Lower leg skin (tissue), 4 donors: ENCODE measurements at regions not wholly inside any gene's neighbourhood (a gene's known extent, or its start where the extent isn't known, plus 50 kb on each side); places are given as distances from the start of the nearest gene placed in this dataset.

Source experiments
- DNase-seq, 2 donors: peaks; one replicate each; pipeline ENCODE4 v3.0.0-alpha.2; 2019; ENCODE audit warnings: low spot score in 2 of 2
- H3K4me3 ChIP-seq: fragments of 200-600 bp; sonication (generic); 2 replicates; pipeline ENCODE4 v1.5.1; 2017; ENCODE audit warnings: mild to moderate bottlenecking, low read depth; ENCODE audit not compliant: poor library complexity, severe bottlenecking
- CTCF ChIP-seq, 3 donors: fragments of 450-650 bp; IDR thresholded peaks; one replicate each; pipeline ENCODE4 v1.5.1; 2016; ENCODE audit warnings: antibody characterized with exemption in 3 of 3, mild to moderate bottlenecking in 3 of 3, moderate library complexity in 2 of 3
- POLR2A ChIP-seq, 2 donors: fragments of 450-650 bp; IDR thresholded peaks; one replicate each; pipeline ENCODE4 v1.6.1; 2016 to 2017; ENCODE audit warnings: antibody characterized with exemption in 2 of 2, mild to moderate bottlenecking in 1 of 2, moderate library complexity in 1 of 2
- WGBS, 2 donors: methylation state at CpG; one replicate each; pipeline ENCODE4 v1.1.5; 2018; 5-methylcytosine and 5-hydroxymethylcytosine counted together
- intact Hi-C: fragments of 100-400 bp; cut with DNase I; formaldehyde crosslinking; loops from one replicate; pipeline ENCODE4 v1.15.0; 2023; ENCODE audit warnings: low total_unique reads

- intact Hi-C loops: no loop called here
- no peak for DNase-seq
- 52 to 61% methylated on average over 4 of the region's 4 CpGs for WGBS, 2 donors
- TF ChIP-seq CTCF (IDR thresholded peaks at IDR 0.05): no peak
- H3K4me3 ChIP-seq: no peak overlapping the region
Observed at GRCh38 chr2:215868846-215869543, 144.4 kb downstream of the MREG start.

GRCh38 chr2:215866606-215867005 is 146.7 kb downstream of the MREG start:
- 55 to 58% methylated on average over 2 of the region's 2 CpGs for WGBS, 2 donors
- H3K4me3 ChIP-seq: no peak overlapping the region
- intact Hi-C loops: no loop called here
- DNase-seq: no peak
- no peak for TF ChIP-seq POLR2A (IDR thresholded peaks at IDR 0.05)
- TF ChIP-seq CTCF (IDR thresholded peaks at IDR 0.05): no peak

- no peak overlapping the region for H3K4me3 ChIP-seq
- intact Hi-C loops: no loop called here
- no peak for TF ChIP-seq POLR2A (IDR thresholded peaks at IDR 0.05)
- TF ChIP-seq CTCF (IDR thresholded peaks at IDR 0.05): no peak
- DNase-seq: no peak
- 42 to 59% methylated on average over 2 of the region's 2 CpGs for WGBS, 2 donors
Observed at GRCh38 chr2:215863687-215864086, 149.7 kb downstream of the MREG start.

GRCh38 chr2:215862351-215862771 is 151.0 kb downstream of the MREG start:
- intact Hi-C loops: no loop called here
- WGBS, 2 donors: 74 to 84% methylated on average over 3 of the region's 3 CpGs
- no peak overlapping the region for H3K4me3 ChIP-seq
- DNase-seq: no peak
- TF ChIP-seq CTCF (IDR thresholded peaks at IDR 0.05): no peak
- TF ChIP-seq POLR2A (IDR thresholded peaks at IDR 0.05): no peak

- intact Hi-C loops: no loop called here
- TF ChIP-seq CTCF (IDR thresholded peaks at IDR 0.05): no peak
- TF ChIP-seq POLR2A (IDR thresholded peaks at IDR 0.05): no peak
- 79 to 85% methylated on average over 5 of the region's 5 CpGs for WGBS, 2 donors
- DNase-seq: no peak
- H3K4me3 ChIP-seq: no peak overlapping the region
Observed at GRCh38 chr2:215861607-215862350, 151.6 kb downstream of the MREG start.
